HG02870 (cell line): ENCODE measurements at regions not wholly inside any gene's neighbourhood (a gene's known extent, or its start where the extent isn't known, plus 50 kb on each side); places are given as distances from the start of the nearest gene placed in this dataset.

Experiments
- ATAC-seq: cut with Tn5 transposase; IDR thresholded peaks from one replicate; pipeline ENCODE4 v1.9.1; 2021; ENCODE audit warnings: mild to moderate bottlenecking, moderate library complexity; ENCODE audit not compliant: unreplicated experiment

- ATAC-seq: no peak
These were observed 585.4 kb downstream of the SNAPC1 start for GRCh38 chr14:62347562-62348011.

GRCh38 chr14:62357362-62357761 lies 595.1 kb downstream of the SNAPC1 start:
- no peak for ATAC-seq

- no peak for ATAC-seq
These were observed 601.9 kb downstream of the SNAPC1 start for GRCh38 chr14:62364161-62364560.

GRCh38 chr14:62364800-62365280 lies 602.6 kb downstream of the SNAPC1 start:
- ATAC-seq: no peak

- ATAC-seq: no peak
These were observed 607.8 kb downstream of the SNAPC1 start for GRCh38 chr14:62369919-62370560.

- no peak for ATAC-seq
These were observed 611.7 kb downstream of the SNAPC1 start for GRCh38 chr14:62373944-62374343.

GRCh38 chr14:62378057-62378456 lies 615.8 kb downstream of the SNAPC1 start:
- ATAC-seq: no peak

- ATAC-seq: no peak
These were observed 619.3 kb downstream of the SNAPC1 start for GRCh38 chr14:62381311-62382070.

- no peak for ATAC-seq
These were observed 636.1 kb downstream of the KCNH5 start for GRCh38 chr14:62409169-62409568.

- ATAC-seq: no peak
These were observed 635.5 kb downstream of the KCNH5 start for GRCh38 chr14:62409626-62410300.

GRCh38 chr14:62420847-62421246 lies 624.4 kb downstream of the KCNH5 start:
- no peak for ATAC-seq

- no peak for ATAC-seq
These were observed 616.6 kb downstream of the KCNH5 start for GRCh38 chr14:62428429-62429203.

- ATAC-seq: no peak
These were observed 615.6 kb downstream of the KCNH5 start for GRCh38 chr14:62429683-62430082.

GRCh38 chr14:62431496-62431895 lies 613.8 kb downstream of the KCNH5 start:
- ATAC-seq: no peak

GRCh38 chr14:62432955-62433354 lies 612.3 kb downstream of the KCNH5 start:
- ATAC-seq: no peak

GRCh38 chr14:62436261-62436660 lies 609.0 kb downstream of the KCNH5 start:
- ATAC-seq: no peak

- no peak for ATAC-seq
These were observed 606.0 kb downstream of the KCNH5 start for GRCh38 chr14:62439210-62439609.

- no peak for ATAC-seq
These were observed 601.5 kb downstream of the KCNH5 start for GRCh38 chr14:62443796-62444195.

- no peak for ATAC-seq
These were observed 599.7 kb downstream of the KCNH5 start for GRCh38 chr14:62445570-62445969.

- no peak for ATAC-seq
These were observed 594.0 kb downstream of the KCNH5 start for GRCh38 chr14:62451221-62451620.

- no peak for ATAC-seq
These were observed 592.0 kb downstream of the KCNH5 start for GRCh38 chr14:62453226-62453625.
